Activated naive CD4-positive, alpha-beta T cell treated with anti-CD3 and anti-CD28 coated beads for 36 hours (primary cell): ENCODE measurements at regions not wholly inside any gene's neighbourhood (a gene's known extent, or its start where the extent isn't known, plus 50 kb on each side); places are given as distances from the start of the nearest gene placed in this dataset.
"Not testable (repeated sequence)": the region's sequence is repeated elsewhere in the genome, so short reads cannot be mapped to it uniquely, and the experiment has no call there.

ENCODE experiments used
- CTCF ChIA-PET: fragments of 350-600 bp; sonication (Branson Sonifier 250); formaldehyde crosslinking; loops from one replicate; lab custom pipeline; 2021; ENCODE audit warnings: antibody characterized with exemption; lab: Charles Lee
- DNase-seq: peaks from one replicate; pipeline ENCODE4 v3.0.0-alpha.2; 2020
- H3K27ac Mint-ChIP-seq: one replicate; pipeline ENCODE4 v1.8.0; 2021; ENCODE audit warnings: mild to moderate bottlenecking, mixed read lengths
- H3K27me3 Mint-ChIP-seq: one replicate; pipeline ENCODE4 v1.8.0; 2021; ENCODE audit warnings: low read depth, mixed read lengths
- H3K36me3 Mint-ChIP-seq: one replicate; pipeline ENCODE4 v1.8.0; 2021; ENCODE audit warnings: low read depth, mixed read lengths
- H3K4me1 Mint-ChIP-seq: one replicate; pipeline ENCODE4 v1.8.0; 2021; ENCODE audit warnings: low read depth, mixed read lengths
- H3K4me3 Mint-ChIP-seq: one replicate; pipeline ENCODE4 v1.8.0; 2021; ENCODE audit warnings: mild to moderate bottlenecking, moderate library complexity, mixed read lengths
- H3K9me3 Mint-ChIP-seq: one replicate; pipeline ENCODE4 v1.8.0; 2021; ENCODE audit warnings: mixed read lengths
- intact Hi-C: fragments of 100-400 bp; cut with micrococcal nuclease; formaldehyde crosslinking; loops from one replicate; pipeline ENCODE4 v1.15.1; 2023

DNA sequence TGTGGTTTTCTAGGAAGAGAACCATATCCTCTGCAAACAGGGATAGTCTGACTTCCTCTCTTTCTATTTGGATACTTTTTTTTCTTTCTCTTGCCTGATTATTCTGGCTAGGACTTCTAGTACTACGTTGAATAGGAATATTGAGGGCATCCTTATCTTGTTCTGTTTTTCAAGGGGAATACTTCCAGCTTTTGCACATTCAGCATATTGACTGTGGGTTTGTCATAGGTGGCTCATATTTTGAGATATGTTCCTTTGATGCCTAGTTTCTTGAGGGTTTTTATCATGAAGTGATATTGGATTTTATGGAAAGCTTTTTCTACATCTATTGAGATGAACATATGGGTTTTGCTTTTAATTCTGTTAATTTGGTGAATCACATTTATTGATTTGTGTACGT, 269.8 kb downstream of the MAP2K6 start:
- Mint-ChIP-seq H3K27me3 (peaks cover 16% of the 10 kb centered on the region), H3K27ac (no peak overlapping the region), H3K36me3 (no peaks in the 10 kb centered on the region), H3K4me1 (no peaks in the 10 kb centered on the region), H3K9me3 (peaks cover 14% of the 10 kb centered on the region), H3K4me3 (no peak overlapping the region)
- DNase-seq = no peak
- CTCF ChIA-PET = no interaction called here
- intact Hi-C loops = no loop called here

DNA sequence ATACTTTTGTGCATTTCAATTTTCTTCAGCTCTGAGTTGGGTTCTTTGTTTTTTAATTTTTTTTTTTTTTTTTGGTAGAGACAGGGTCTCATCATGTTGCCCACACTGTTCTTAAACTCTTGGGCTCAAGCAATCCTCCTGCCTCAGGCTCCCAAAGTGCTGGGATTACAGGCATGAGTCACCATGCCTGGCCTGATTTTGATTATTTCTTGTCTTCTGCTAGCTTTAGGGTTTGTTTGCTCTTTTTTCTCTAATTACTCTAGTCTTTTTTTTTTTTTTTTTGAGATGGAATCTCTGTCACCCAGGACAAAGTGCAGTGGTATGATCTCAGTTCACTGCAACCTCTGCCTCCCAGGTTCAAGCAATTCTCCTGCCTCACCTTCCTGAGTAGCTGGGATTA, 270.7 kb downstream of the MAP2K6 start:
- H3K36me3 Mint-ChIP-seq, H3K27ac Mint-ChIP-seq, CTCF ChIA-PET, intact Hi-C loops, H3K4me3 Mint-ChIP-seq, DNase-seq, H3K4me1 Mint-ChIP-seq: not testable (repeated sequence)
- Mint-ChIP-seq H3K9me3 (peaks cover 18% of the 10 kb centered on the region), H3K27me3 (peaks cover 19% of the 10 kb centered on the region)

DNA sequence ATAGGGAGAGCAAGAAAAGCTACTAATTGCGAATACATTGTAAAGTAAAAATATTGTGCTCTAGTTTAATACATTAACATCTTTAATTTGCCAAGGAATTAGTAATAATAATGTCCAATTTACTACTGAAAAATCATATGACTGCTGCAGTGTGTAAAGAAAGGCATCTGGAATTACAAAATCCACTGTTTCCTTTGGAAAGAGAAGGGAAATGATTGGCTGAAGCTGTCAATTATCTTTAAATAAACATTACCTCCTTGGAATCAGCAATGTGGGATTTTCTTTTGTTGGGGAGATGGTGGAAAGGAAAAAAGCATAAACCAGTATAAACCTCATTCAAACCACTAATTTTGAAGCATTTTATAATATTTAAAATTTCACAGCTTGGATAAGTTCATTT, 276.0 kb downstream of the MAP2K6 start:
- no peak overlapping the region for H3K4me3 Mint-ChIP-seq
- peaks cover 19% of the 10 kb centered on the region for H3K27me3 Mint-ChIP-seq
- no peaks in the 10 kb centered on the region for H3K36me3 Mint-ChIP-seq

DNA sequence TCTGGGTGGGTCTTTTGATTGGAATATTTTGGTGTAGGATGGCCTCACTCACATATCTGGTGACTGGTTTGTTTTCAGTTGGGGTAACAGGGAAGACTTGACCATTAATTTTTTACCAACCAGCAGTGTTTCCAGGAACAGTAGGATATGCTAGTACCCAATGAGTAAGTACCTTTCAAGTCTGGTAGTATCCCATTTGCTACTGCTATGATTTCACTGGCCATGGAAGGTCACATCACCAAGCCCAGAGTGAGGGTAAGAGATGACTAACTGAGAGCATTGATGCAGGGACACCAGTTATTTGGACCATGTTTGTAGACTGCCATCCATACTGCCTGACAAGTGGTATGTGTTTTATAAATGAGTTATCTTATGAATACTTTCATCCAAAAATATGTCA, 277.7 kb downstream of the MAP2K6 start:
- DNase-seq = no peak
- Mint-ChIP-seq H3K4me1 (no peaks in the 10 kb centered on the region), H3K27me3 (peaks cover 12% of the 10 kb centered on the region), H3K36me3 (no peaks in the 10 kb centered on the region), H3K4me3 (no peak overlapping the region), H3K9me3 (peaks cover 12% of the 10 kb centered on the region), H3K27ac (no peak overlapping the region)
- intact Hi-C loops = no loop called here
- CTCF ChIA-PET = no interaction called here

More for the DNA sequence above, 276.0 kb downstream of the MAP2K6 start:
- Mint-ChIP-seq H3K4me1 (no peaks in the 10 kb centered on the region), H3K27ac (no peak overlapping the region), H3K9me3 (peaks cover 14% of the 10 kb centered on the region)
- intact Hi-C loops = no loop called here
- DNase-seq = no peak
- CTCF ChIA-PET = no interaction called here

DNA sequence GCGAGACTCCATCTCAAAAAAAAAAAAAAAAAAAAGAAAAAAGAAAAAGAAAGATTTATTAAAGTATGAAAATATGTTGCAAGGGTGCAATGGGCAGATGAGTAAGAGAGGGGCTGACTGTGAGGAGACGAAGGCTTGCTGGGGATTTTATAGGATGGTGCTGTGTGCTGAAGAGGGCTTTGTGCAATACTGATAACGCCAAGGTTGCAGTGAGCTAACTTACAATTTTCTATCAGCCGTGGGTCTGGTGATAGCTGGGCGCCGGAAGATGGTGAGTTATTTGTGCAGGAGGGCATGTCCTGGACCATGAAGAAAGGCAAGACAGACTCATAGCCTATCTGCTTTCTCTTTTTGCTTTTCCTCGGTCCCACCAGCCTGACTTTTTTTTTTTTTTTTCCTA, 281.1 kb downstream of the MAP2K6 start:
- intact Hi-C loops = no loop called here
- no peaks in the 10 kb centered on the region for H3K27me3 Mint-ChIP-seq
- peaks cover 3% of the 10 kb centered on the region for H3K36me3 Mint-ChIP-seq
- H3K4me3 Mint-ChIP-seq = no peak overlapping the region
- no peaks in the 10 kb centered on the region for H3K4me1 Mint-ChIP-seq
- DNase-seq = no peak
- CTCF ChIA-PET = no interaction called here
- no peak overlapping the region for H3K27ac Mint-ChIP-seq
- H3K9me3 Mint-ChIP-seq = peaks cover 20% of the 10 kb centered on the region

DNA sequence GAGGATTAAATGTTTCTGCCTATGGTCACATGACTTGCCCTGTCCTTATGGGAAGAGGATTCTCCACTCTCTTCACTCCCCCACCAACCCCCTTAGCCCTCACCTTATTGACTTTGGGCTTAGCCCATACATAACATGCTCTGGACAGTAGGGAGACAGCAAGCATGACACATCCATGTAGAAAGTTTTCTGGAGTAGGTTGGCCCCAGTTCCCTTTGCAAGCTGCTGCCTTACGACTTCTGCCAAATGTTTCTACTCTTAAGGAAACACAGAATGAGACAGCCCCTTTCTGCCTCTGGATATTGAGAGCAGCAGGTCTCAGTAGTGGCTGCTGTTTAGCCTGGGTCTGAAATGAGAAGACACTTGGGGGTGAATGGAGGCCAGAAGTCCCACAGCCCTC, 282.2 kb downstream of the MAP2K6 start:
- peaks cover 3% of the 10 kb centered on the region for H3K36me3 Mint-ChIP-seq
- H3K4me1 Mint-ChIP-seq = no peaks in the 10 kb centered on the region
- H3K9me3 Mint-ChIP-seq = peaks cover 20% of the 10 kb centered on the region
- H3K27me3 Mint-ChIP-seq = no peaks in the 10 kb centered on the region
- H3K4me3 Mint-ChIP-seq = no peak overlapping the region
- intact Hi-C loops = no loop called here
- H3K27ac Mint-ChIP-seq = no peak overlapping the region
- DNase-seq = no peak
- CTCF ChIA-PET = no interaction called here

DNA sequence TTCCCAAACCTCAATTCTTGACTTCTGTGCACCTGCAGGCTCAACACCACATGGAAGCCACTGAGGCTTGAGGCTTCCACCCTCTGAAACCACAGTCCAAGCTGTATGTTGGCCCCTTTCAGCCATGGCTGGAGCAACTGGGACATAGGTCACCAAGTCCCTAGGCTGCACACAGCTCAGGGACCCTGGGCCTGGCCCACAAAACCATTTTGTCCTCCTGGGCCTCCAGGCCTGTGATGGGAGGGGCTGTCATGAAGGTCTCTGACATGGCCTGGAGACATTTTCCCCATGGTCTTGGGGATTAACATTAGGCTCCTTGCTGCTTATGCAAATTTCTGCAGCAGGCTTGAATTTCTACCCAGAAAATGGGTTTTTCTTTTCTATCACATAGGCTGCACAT, 283.9 kb downstream of the MAP2K6 start:
- H3K4me1 Mint-ChIP-seq, H3K27ac Mint-ChIP-seq, H3K36me3 Mint-ChIP-seq, CTCF ChIA-PET, intact Hi-C loops, H3K27me3 Mint-ChIP-seq, DNase-seq, H3K4me3 Mint-ChIP-seq: not testable (repeated sequence)
- peaks cover 20% of the 10 kb centered on the region for H3K9me3 Mint-ChIP-seq

DNA sequence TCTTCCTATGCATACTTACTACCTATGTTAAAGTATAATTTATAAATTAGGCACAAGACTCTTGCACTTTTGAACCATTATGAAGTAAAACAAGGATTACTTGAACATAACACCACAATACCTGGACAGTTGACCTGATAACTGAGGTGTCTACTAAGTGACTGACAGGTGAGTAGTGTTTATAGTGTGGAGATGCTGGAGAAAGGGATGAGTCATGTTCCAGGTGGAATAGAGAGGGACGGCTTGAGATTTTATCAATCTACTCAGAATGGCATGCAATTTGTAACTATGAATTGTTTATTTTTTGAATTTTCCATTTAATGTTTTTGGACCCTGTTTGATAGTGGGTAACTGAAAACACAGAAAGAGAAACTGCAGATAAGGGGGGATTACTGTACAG, 287.6 kb downstream of the MAP2K6 start:
- H3K27me3 Mint-ChIP-seq = no peaks in the 10 kb centered on the region
- no peak overlapping the region for H3K27ac Mint-ChIP-seq
- H3K9me3 Mint-ChIP-seq = peaks cover 19% of the 10 kb centered on the region
- H3K4me3 Mint-ChIP-seq = no peak overlapping the region
- intact Hi-C loops = no loop called here
- no peaks in the 10 kb centered on the region for H3K4me1 Mint-ChIP-seq
- DNase-seq = no peak
- CTCF ChIA-PET = no interaction called here
- H3K36me3 Mint-ChIP-seq = peaks cover 3% of the 10 kb centered on the region

DNA sequence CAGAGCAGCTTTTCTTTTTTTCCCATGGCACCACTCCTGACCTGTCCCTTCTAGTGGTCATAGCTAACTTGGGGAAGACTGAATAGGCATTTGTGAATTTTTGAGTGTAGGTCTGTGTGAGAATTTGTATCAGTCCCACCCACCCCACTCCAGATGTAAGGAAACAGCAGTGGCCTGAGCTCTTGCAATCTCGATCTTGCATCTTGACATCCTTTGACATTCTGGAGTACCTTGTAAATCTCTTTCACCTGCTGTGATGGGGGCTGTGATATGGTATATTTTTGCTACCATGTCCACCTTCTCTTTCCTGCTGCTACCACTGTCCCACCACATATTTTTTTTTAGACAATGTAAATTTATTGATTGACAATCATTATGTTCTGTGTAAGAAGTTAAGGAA, 289.3 kb downstream of the MAP2K6 start:
- DNase-seq = no peak
- Mint-ChIP-seq H3K27ac (no peak overlapping the region), H3K9me3 (peaks cover 9% of the 10 kb centered on the region), H3K4me3 (no peak overlapping the region), H3K27me3 (no peaks in the 10 kb centered on the region), H3K36me3 (peaks cover 2% of the 10 kb centered on the region), H3K4me1 (no peaks in the 10 kb centered on the region)
- CTCF ChIA-PET = no interaction called here
- intact Hi-C loops = no loop called here

DNA sequence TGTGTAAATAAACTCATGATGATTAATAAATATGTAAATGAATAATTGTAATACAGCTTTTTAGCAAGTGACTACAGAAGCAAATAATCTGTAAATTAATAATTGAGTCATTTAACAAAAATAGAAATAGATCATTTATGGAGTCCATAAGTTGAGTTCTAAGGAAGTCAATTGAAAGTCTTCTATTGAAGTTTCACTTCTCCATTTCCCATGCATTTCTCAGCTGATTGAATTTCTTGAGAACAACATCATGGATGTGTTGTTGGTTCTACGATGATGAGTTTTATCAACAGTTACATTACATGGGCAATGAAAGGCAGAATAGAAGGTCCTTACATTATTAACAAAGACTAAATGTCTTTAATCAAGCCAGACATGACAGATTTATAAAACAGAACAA, 290.4 kb downstream of the MAP2K6 start:
- CTCF ChIA-PET = no interaction called here

DNA sequence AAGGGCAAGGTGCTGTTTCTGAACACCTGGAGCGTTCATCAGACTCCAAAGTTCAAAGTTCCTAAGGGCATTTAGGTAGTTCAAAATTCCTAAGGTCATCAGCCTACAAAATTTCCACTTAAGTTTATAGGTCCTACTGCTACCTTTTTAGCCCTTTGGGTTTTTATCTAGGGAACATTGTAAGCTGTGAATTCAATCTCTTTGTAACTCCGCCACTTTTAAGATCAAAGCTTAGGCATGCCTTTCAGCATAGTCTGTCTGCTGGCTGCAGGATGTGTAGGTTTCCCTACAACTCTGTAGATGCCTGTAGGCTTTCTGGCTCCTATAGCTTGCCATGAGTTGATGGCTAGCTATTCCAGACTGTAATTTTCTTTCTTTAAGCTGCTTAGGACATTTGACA, 291.6 kb downstream of the MAP2K6 start:
- intact Hi-C loops = no loop called here
- CTCF ChIA-PET = no interaction called here
- Mint-ChIP-seq H3K4me1 (peaks cover 2% of the 10 kb centered on the region), H3K4me3 (no peak overlapping the region), H3K27ac (no peak overlapping the region), H3K9me3 (no peaks in the 10 kb centered on the region), H3K27me3 (no peaks in the 10 kb centered on the region), H3K36me3 (no peaks in the 10 kb centered on the region)
- DNase-seq = no peak

More for the DNA sequence above, 290.4 kb downstream of the MAP2K6 start:
- Mint-ChIP-seq H3K36me3 (no peaks in the 10 kb centered on the region), H3K4me1 (peaks cover 2% of the 10 kb centered on the region), H3K27ac (no peak overlapping the region), H3K27me3 (no peaks in the 10 kb centered on the region), H3K9me3 (peaks cover under 1% of the 10 kb centered on the region), H3K4me3 (no peak overlapping the region)
- intact Hi-C loops = no loop called here
- no peak for DNase-seq

DNA sequence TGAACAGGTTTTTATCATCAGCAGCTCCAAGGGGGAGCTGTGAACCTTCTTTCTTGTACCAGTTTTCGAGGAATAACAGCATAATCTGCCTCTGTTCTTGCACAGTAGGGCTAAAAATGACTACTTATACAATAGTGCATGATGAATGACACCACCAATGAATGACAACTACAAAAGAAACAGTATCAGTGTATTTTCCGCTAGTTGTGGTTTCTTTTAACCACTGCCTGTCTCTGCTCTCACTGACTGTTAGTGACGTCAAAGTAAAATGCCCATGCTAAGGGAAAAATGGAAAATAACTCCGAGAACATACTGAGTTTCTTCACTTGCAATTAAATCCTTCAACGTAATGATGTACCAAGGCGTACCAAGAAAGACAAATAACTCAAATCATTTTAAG, 294.9 kb downstream of the MAP2K6 start:
- DNase-seq = no peak
- intact Hi-C loops = no loop called here
- Mint-ChIP-seq H3K4me3 (no peak overlapping the region), H3K9me3 (no peaks in the 10 kb centered on the region), H3K4me1 (peaks cover 2% of the 10 kb centered on the region), H3K27me3 (no peaks in the 10 kb centered on the region), H3K27ac (no peak overlapping the region), H3K36me3 (no peaks in the 10 kb centered on the region)
- CTCF ChIA-PET = interaction anchor here (0.6 kb wide), 1 partner anchor 80 kb away, joined by 3 read pairs; no protein-coding TSS in a partner anchor

DNA sequence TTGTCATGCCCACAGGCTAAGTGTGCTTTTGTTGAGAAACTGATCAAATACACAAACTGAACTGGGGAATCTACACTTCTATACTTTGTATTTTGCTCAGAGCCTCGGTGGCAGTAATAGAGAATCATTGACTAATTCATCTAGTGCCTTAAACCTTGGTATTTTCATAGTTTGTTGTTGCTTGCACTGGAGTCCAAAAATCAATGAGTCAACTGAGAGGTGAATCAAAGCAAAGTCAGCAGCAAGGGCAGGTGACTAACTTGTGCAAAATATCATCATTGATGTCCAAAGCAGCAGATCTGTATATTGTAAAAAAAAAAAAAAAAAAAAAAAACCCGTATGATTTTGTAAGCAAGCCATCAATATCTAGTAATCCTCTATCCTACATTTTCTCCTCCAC, 296.4 kb downstream of the MAP2K6 start:
- peaks cover 2% of the 10 kb centered on the region for H3K9me3 Mint-ChIP-seq
- no peak overlapping the region for H3K4me3 Mint-ChIP-seq
- no peak overlapping the region for H3K27ac Mint-ChIP-seq

DNA sequence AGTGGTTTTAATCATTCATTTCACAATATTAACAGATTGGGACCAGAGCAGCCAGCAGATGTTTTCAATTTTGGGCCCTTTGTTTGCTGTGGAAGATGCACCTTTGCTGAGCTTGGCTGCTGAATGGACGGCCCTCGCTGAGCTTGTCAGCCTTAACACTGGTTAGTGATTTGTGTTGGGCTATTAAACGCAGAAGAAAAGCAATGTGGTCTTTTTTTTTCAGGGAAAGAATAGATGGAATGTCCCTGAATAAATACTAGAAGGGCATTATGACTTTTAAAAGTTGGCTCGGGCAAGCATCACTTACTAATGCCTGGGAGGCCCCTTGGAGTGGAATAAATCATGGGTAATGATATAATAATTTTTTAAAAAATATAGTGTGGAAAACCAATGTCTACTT, 297.0 kb downstream of the MAP2K6 start:
- Mint-ChIP-seq H3K27me3 (no peaks in the 10 kb centered on the region), H3K36me3 (no peaks in the 10 kb centered on the region), H3K27ac (no peak overlapping the region), H3K4me1 (peaks cover 2% of the 10 kb centered on the region), H3K4me3 (no peak overlapping the region), H3K9me3 (peaks cover 3% of the 10 kb centered on the region)
- CTCF ChIA-PET = interaction anchor here (0.6 kb wide), 1 partner anchor 485 kb away, joined by 4 read pairs; no protein-coding TSS in a partner anchor
- intact Hi-C loops = no loop called here
- no peak for DNase-seq

More for the DNA sequence above, 296.4 kb downstream of the MAP2K6 start:
- H3K36me3 Mint-ChIP-seq = no peaks in the 10 kb centered on the region
- no peaks in the 10 kb centered on the region for H3K27me3 Mint-ChIP-seq
- peaks cover 2% of the 10 kb centered on the region for H3K4me1 Mint-ChIP-seq
- intact Hi-C loops = no loop called here
- DNase-seq = no peak
- CTCF ChIA-PET = interaction anchor here (0.6 kb wide), 1 partner anchor 485 kb away, joined by 4 read pairs; no protein-coding TSS in a partner anchor
